WTC11 (cell line): ENCODE measurements at regions not wholly inside any gene's neighbourhood (a gene's known extent, or its start where the extent isn't known, plus 50 kb on each side); places are given as distances from the start of the nearest gene placed in this dataset.

Experiments used
- AFF4 ChIP-seq: sonication (generic); formaldehyde crosslinking; IDR thresholded peaks from 2 replicates; pipeline ENCODE4 v1.8.1; 2023; ENCODE audit warnings: mild to moderate bottlenecking, missing genetic modification reagents, borderline replicate concordance
- CTCF ChIP-seq: fragments of 200-600 bp; IDR thresholded peaks from 2 replicates; pipeline ENCODE4 v1.8.0; 2022; ENCODE audit warnings: antibody characterized with exemption
- E2F5 ChIP-seq: sonication (generic); formaldehyde crosslinking; IDR thresholded peaks from 2 replicates; pipeline ENCODE4 v1.8.1; 2022; ENCODE audit warnings: mild to moderate bottlenecking, moderate library complexity, missing genetic modification reagents
- IRF1 ChIP-seq: sonication (generic); formaldehyde crosslinking; IDR thresholded peaks from 2 replicates; pipeline ENCODE4 v1.8.0; 2023; ENCODE audit warnings: missing genetic modification reagents
- JUN ChIP-seq: sonication (generic); formaldehyde crosslinking; IDR thresholded peaks from 2 replicates; pipeline ENCODE4 v1.8.0; 2023; ENCODE audit warnings: mild to moderate bottlenecking, missing genetic modification reagents
- MAX ChIP-seq: sonication (generic); formaldehyde crosslinking; IDR thresholded peaks from 2 replicates; pipeline ENCODE4 v1.8.0; 2022; ENCODE audit warnings: mild to moderate bottlenecking, missing genetic modification reagents
- NR2C2 ChIP-seq: sonication (generic); formaldehyde crosslinking; IDR thresholded peaks from 2 replicates; pipeline ENCODE4 v1.8.0; 2022; ENCODE audit warnings: mild to moderate bottlenecking, missing genetic modification reagents
- RELA ChIP-seq: sonication (generic); formaldehyde crosslinking; IDR thresholded peaks from 2 replicates; pipeline ENCODE4 v1.8.1; 2022; ENCODE audit warnings: missing genetic modification reagents, mild to moderate bottlenecking, borderline replicate concordance
- ZBTB21 ChIP-seq: sonication (generic); formaldehyde crosslinking; IDR thresholded peaks from 2 replicates; pipeline ENCODE4 v1.8.1; 2023; ENCODE audit warnings: mild to moderate bottlenecking, missing genetic modification reagents, borderline replicate concordance
- ZNF512 ChIP-seq: sonication (generic); formaldehyde crosslinking; IDR thresholded peaks from 2 replicates; pipeline ENCODE4 v1.8.1; 2022; ENCODE audit warnings: missing genetic modification reagents, borderline replicate concordance

- TF ChIP-seq CTCF (no peak), MAX (CRISPR knock-in tag) (no peak), NR2C2 (CRISPR knock-in tag) (no peak), RELA (CRISPR knock-in tag) (no peak), IRF1 (CRISPR knock-in tag) (no peak), ZNF512 (CRISPR knock-in tag) (no peak), JUN (CRISPR knock-in tag) (no peak), AFF4 (CRISPR knock-in tag) (no peak), E2F5 (no peak), ZBTB21 (no peak)
These were observed 55.5 kb upstream of the DLX4 start for GRCh38 chr17:49913226-49914095.
